ENCODE measurements at regions not wholly inside any gene's neighbourhood (a gene's known extent, or its start where the extent isn't known, plus 50 kb on each side); places are given as distances from the start of the nearest gene placed in this dataset.
"Not testable (repeated sequence)": the region's sequence is repeated elsewhere in the genome, so short reads cannot be mapped to it uniquely, and the experiment has no call there.

DNA sequence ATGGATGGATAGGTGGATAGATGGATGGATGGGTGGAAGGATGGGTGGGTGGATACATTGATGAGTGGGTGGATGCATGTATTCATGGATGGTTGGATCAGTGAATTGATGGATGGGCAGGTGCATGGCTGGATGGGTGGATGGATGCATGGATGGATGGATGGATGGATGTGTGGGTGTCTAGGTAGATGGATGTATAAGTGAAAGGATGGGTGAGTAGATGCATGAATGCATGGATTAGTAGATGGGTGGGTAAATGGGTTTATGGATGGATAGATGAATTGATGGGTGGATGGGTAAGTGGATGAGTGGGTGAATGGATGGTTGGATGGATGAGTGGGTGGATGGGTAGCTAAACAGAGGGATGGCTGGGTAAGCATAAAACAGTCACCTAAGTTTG lies 135.6 kb downstream of the NPIPB11 start:
- TF ChIP-seq CTCF, EP300 (IDR thresholded peaks at IDR 0.05): not testable (repeated sequence)
